Stimulated activated CD8-positive, alpha-beta memory T cell treated with anti-CD3 and anti-CD28 coated beads, Interleukin-12 subunit alpha, Interleukin-12 subunit beta, amount 100 ng/mL, for 24 hours (primary cell): ENCODE measurements at regions not wholly inside any gene's neighbourhood (a gene's known extent, or its start where the extent isn't known, plus 50 kb on each side); places are given as distances from the start of the nearest gene placed in this dataset.

ENCODE experiments used
- DNase-seq: peaks from one replicate; pipeline ENCODE4 v3.0.0-alpha.2; 2020; ENCODE audit errors: extremely low read depth

GRCh38 chr4:58688568-58688967 is 1578.4 kb upstream of the IGFBP7 start:
- no peak for DNase-seq

- DNase-seq = no peak
Observed at GRCh38 chr4:58679886-58680285, 1569.7 kb upstream of the IGFBP7 start.

- DNase-seq = no peak
Observed at GRCh38 chr4:58679051-58679450, 1568.9 kb upstream of the IGFBP7 start.

GRCh38 chr4:58669783-58670182 is 1559.6 kb upstream of the IGFBP7 start:
- DNase-seq = no peak

- no peak for DNase-seq
Observed at GRCh38 chr4:58665649-58666048, 1555.5 kb upstream of the IGFBP7 start.

GRCh38 chr4:58658701-58659100 is 1548.5 kb upstream of the IGFBP7 start:
- no peak for DNase-seq

- no peak for DNase-seq
Observed at GRCh38 chr4:58653251-58653650, 1543.1 kb upstream of the IGFBP7 start.

- no peak for DNase-seq
Observed at GRCh38 chr4:58649226-58649625, 1539.0 kb upstream of the IGFBP7 start.

GRCh38 chr4:58646126-58646525 is 1535.9 kb upstream of the IGFBP7 start:
- DNase-seq = no peak

GRCh38 chr4:58644549-58644948 is 1534.4 kb upstream of the IGFBP7 start:
- DNase-seq = no peak

- DNase-seq = no peak
Observed at GRCh38 chr4:58636381-58636780, 1526.2 kb upstream of the IGFBP7 start.

GRCh38 chr4:58617226-58617625 is 1507.0 kb upstream of the IGFBP7 start:
- DNase-seq = no peak

- DNase-seq = no peak
Observed at GRCh38 chr4:58611012-58611411, 1500.8 kb upstream of the IGFBP7 start.

- DNase-seq = no peak
Observed at GRCh38 chr4:58606303-58606702, 1496.1 kb upstream of the IGFBP7 start.

GRCh38 chr4:58603951-58604350 is 1493.8 kb upstream of the IGFBP7 start:
- no peak for DNase-seq

GRCh38 chr4:58602731-58603359 is 1492.7 kb upstream of the IGFBP7 start:
- DNase-seq = no peak

- DNase-seq = no peak
Observed at GRCh38 chr4:58602022-58602421, 1491.8 kb upstream of the IGFBP7 start.

- no peak for DNase-seq
Observed at GRCh38 chr4:58600290-58600689, 1490.1 kb upstream of the IGFBP7 start.

GRCh38 chr4:58590722-58591121 is 1480.5 kb upstream of the IGFBP7 start:
- no peak for DNase-seq

- no peak for DNase-seq
Observed at GRCh38 chr4:58587856-58588255, 1477.7 kb upstream of the IGFBP7 start.

GRCh38 chr4:58566260-58566659 is 1456.1 kb upstream of the IGFBP7 start:
- no peak for DNase-seq

- DNase-seq = no peak
Observed at GRCh38 chr4:58564695-58565475, 1454.7 kb upstream of the IGFBP7 start.

GRCh38 chr4:58561170-58561569 is 1451.0 kb upstream of the IGFBP7 start:
- DNase-seq = no peak

- no peak for DNase-seq
Observed at GRCh38 chr4:58560736-58561135, 1450.6 kb upstream of the IGFBP7 start.
